Mucosa of descending colon (tissue), 3 donors: ENCODE measurements at regions not wholly inside any gene's neighbourhood (a gene's known extent, or its start where the extent isn't known, plus 50 kb on each side); places are given as distances from the start of the nearest gene placed in this dataset.

Experiments
- ATAC-seq: fragments of 200-7000 bp; cut with Tn5 transposase; one replicate; pipeline ENCODE4 v1.9.1; 2020; ENCODE audit warnings: mild to moderate bottlenecking, moderate library complexity
- DNase-seq, 3 donors: peaks; one replicate each; pipeline ENCODE4 v3.0.0-alpha.2; 2020
- H3K36me3 ChIP-seq: fragments of 200-600 bp; one replicate; pipeline ENCODE4 v1.8.0; 2021; ENCODE audit warnings: low read depth, mild to moderate bottlenecking
- H3K4me1 ChIP-seq: fragments of 200-600 bp; one replicate; pipeline ENCODE4 v1.8.0; 2021; ENCODE audit warnings: low read depth, mild to moderate bottlenecking
- H3K4me3 ChIP-seq: fragments of 200-600 bp; one replicate; pipeline ENCODE4 v1.8.0; 2021; ENCODE audit warnings: mild to moderate bottlenecking
- H3K9me3 ChIP-seq: fragments of 200-600 bp; one replicate; pipeline ENCODE4 v1.8.0; 2021; ENCODE audit warnings: mild to moderate bottlenecking
- CTCF ChIP-seq: fragments of 200-600 bp; IDR thresholded peaks from one replicate; pipeline ENCODE4 v1.8.0; 2022; ENCODE audit warnings: antibody characterized with exemption, mild to moderate bottlenecking
- intact Hi-C, 2 donors: fragments of 100-400 bp; cut with DNase I in 1 of 2; cut with micrococcal nuclease in 1 of 2; formaldehyde crosslinking; loops; one replicate each; pipeline versions ENCODE4 v1.11.0 to v1.11.1; 2022; cut with DNase I, micrococcal nuclease
- donor health status: DM: no; HTN: no; CAD: no; lungs with moderate emphysema.
- donor health status: DM: no; HTN: no; CAD: no.
- donor health status: DM: no; HTN: yes; CAD: no.

- DNase-seq: no peak
- Histone ChIP-seq H3K9me3 (no peaks in the 10 kb centered on the region), H3K4me3 (no peak overlapping the region), H3K36me3 (no peaks in the 10 kb centered on the region), H3K4me1 (no peaks in the 10 kb centered on the region)
- no peak for TF ChIP-seq CTCF
- ATAC-seq: no peak
- intact Hi-C loops: no loop called here
Measured at GRCh38 chr5:110909950-110910349, 161.6 kb upstream of the TSLP start.

GRCh38 chr5:110913221-110913620 is 158.3 kb upstream of the TSLP start:
- DNase-seq (no peak), ATAC-seq (no peak)
- no peaks in the 10 kb centered on the region for H3K36me3 ChIP-seq
- no peak overlapping the region for H3K4me3 ChIP-seq
- no peaks in the 10 kb centered on the region for H3K9me3 ChIP-seq
- TF ChIP-seq CTCF: no peak
- H3K4me1 ChIP-seq: no peaks in the 10 kb centered on the region
- intact Hi-C loops: no loop called here

GRCh38 chr5:110916381-110917049 is 155.0 kb upstream of the TSLP start:
- intact Hi-C loops: no loop called here
- peak in 1 of 3 donors; percentile 5 for DNase-seq

GRCh38 chr5:110917161-110917875 is 154.2 kb upstream of the TSLP start:
- DNase-seq: no peak
- no peak overlapping the region for H3K4me3 ChIP-seq
- intact Hi-C loops: no loop called here
- no peaks in the 10 kb centered on the region for H3K4me1 ChIP-seq
- no peaks in the 10 kb centered on the region for H3K9me3 ChIP-seq
- ATAC-seq: no peak
- H3K36me3 ChIP-seq: no peaks in the 10 kb centered on the region
- TF ChIP-seq CTCF: no peak

More at GRCh38 chr5:110916381-110917049, 155.0 kb upstream of the TSLP start:
- H3K4me3 ChIP-seq: no peak overlapping the region
- ATAC-seq: peak; percentile 51
- no peaks in the 10 kb centered on the region for H3K9me3 ChIP-seq
- no peaks in the 10 kb centered on the region for H3K4me1 ChIP-seq
- no peak for TF ChIP-seq CTCF
- no peaks in the 10 kb centered on the region for H3K36me3 ChIP-seq

GRCh38 chr5:110918683-110919082 is 152.8 kb upstream of the TSLP start:
- intact Hi-C loops: no loop called here
- no peak overlapping the region for H3K4me3 ChIP-seq
- DNase-seq (no peak), ATAC-seq (no peak)
- H3K9me3 ChIP-seq: no peaks in the 10 kb centered on the region
- H3K36me3 ChIP-seq: no peaks in the 10 kb centered on the region
- TF ChIP-seq CTCF: no peak
- no peaks in the 10 kb centered on the region for H3K4me1 ChIP-seq
